ENCODE measurements at regions not wholly inside any gene's neighbourhood (a gene's known extent, or its start where the extent isn't known, plus 50 kb on each side); places are given as distances from the start of the nearest gene placed in this dataset.

GRCh38 chr19:30629086-30629485 is 256.9 kb downstream of the ZNF536 start:
- intact Hi-C loops (cut with micrococcal nuclease; ENCODE audit: unreplicated experiment) = no loop called here
- Histone ChIP-seq H3K4me1 (ENCODE audit: insufficient read depth, low read length, poor library complexity, severe bottlenecking) (no peaks in the 10 kb centered on the region), H4K20me1 (ENCODE audit: insufficient read depth, low read length) (no peaks in the 10 kb centered on the region), H3K4me3 (ENCODE audit: low read depth, low read length, poor library complexity, severe bottlenecking) (no peak overlapping the region), H3K9me3 (ENCODE audit: low read length) (no peaks in the 10 kb centered on the region), H3K27ac (ENCODE audit: low read depth, low read length, poor library complexity, severe bottlenecking) (no peak overlapping the region), H2AFZ (ENCODE audit: low read length) (no peak overlapping the region), H3K4me2 (ENCODE audit: low read length) (no peak overlapping the region), H3K79me2 (ENCODE audit: insufficient read depth, low read depth, low read length) (no peaks in the 10 kb centered on the region), H3K36me3 (ENCODE audit: insufficient read depth, low read length) (no peaks in the 10 kb centered on the region), H3K9me2 (ENCODE audit: insufficient read depth, low read length) (no peaks in the 10 kb centered on the region)
- DNase-seq (ENCODE audit: low spot score) = no peak
- TF ChIP-seq CTCF (conservative IDR thresholded peaks at IDR 0.05; ENCODE audit: low read length) (no peak), EZH2phosphoT487 (IDR thresholded peaks at IDR 0.05; ENCODE audit: borderline replicate concordance, low read depth, low read length) (no peak)
- ChIA-PET POLR2A (no interaction called here), CTCF (ENCODE audit: unreplicated experiment) (no interaction called here)
- BruUV-seq (replicated peaks) = no TSS peak

- Histone ChIP-seq H3K9me3 (ENCODE audit: low read length) (0 out of 2 replicates have a peak, but pooled peaks cover 5% of the 10 kb centered on the region), H3K4me1 (ENCODE audit: insufficient read depth, low read length, poor library complexity, severe bottlenecking) (no peaks in the 10 kb centered on the region), H3K27ac (ENCODE audit: low read depth, low read length, poor library complexity, severe bottlenecking) (no peak overlapping the region), H3K4me2 (ENCODE audit: low read length) (no peak overlapping the region), H3K9me2 (ENCODE audit: insufficient read depth, low read length) (no peaks in the 10 kb centered on the region), H3K4me3 (ENCODE audit: low read depth, low read length, poor library complexity, severe bottlenecking) (no peak overlapping the region), H2AFZ (ENCODE audit: low read length) (no peak overlapping the region), H3K79me2 (ENCODE audit: insufficient read depth, low read depth, low read length) (no peaks in the 10 kb centered on the region), H3K36me3 (ENCODE audit: insufficient read depth, low read length) (no peaks in the 10 kb centered on the region), H4K20me1 (ENCODE audit: insufficient read depth, low read length) (no peaks in the 10 kb centered on the region)
- CTCF ChIA-PET (ENCODE audit: unreplicated experiment) = no interaction called here
- POLR2A ChIA-PET = no interaction called here
- no TSS peak for BruUV-seq (replicated peaks)
- TF ChIP-seq CTCF (conservative IDR thresholded peaks at IDR 0.05; ENCODE audit: low read length) = no peak
- no peak for TF ChIP-seq EZH2phosphoT487 (IDR thresholded peaks at IDR 0.05; ENCODE audit: borderline replicate concordance, low read depth, low read length)
- no peak for DNase-seq (ENCODE audit: low spot score)
- intact Hi-C loops (cut with micrococcal nuclease; ENCODE audit: unreplicated experiment) = no loop called here
These were observed 254.4 kb downstream of the ZNF536 start for GRCh38 chr19:30626626-30626966.

GRCh38 chr19:30625947-30626625 is 253.9 kb downstream of the ZNF536 start:
- Histone ChIP-seq H3K79me2 (ENCODE audit: insufficient read depth, low read depth, low read length) (no peaks in the 10 kb centered on the region), H3K9me2 (ENCODE audit: insufficient read depth, low read length) (no peaks in the 10 kb centered on the region), H3K4me1 (ENCODE audit: insufficient read depth, low read length, poor library complexity, severe bottlenecking) (no peaks in the 10 kb centered on the region), H4K20me1 (ENCODE audit: insufficient read depth, low read length) (no peaks in the 10 kb centered on the region), H3K4me3 (ENCODE audit: low read depth, low read length, poor library complexity, severe bottlenecking) (no peak overlapping the region), H3K9me3 (ENCODE audit: low read length) (0 out of 2 replicates have a peak, but pooled peaks cover 5% of the 10 kb centered on the region), H3K36me3 (ENCODE audit: insufficient read depth, low read length) (no peaks in the 10 kb centered on the region), H2AFZ (ENCODE audit: low read length) (no peak overlapping the region), H3K27ac (ENCODE audit: low read depth, low read length, poor library complexity, severe bottlenecking) (no peak overlapping the region), H3K4me2 (ENCODE audit: low read length) (no peak overlapping the region)
- ChIA-PET CTCF (ENCODE audit: unreplicated experiment) (no interaction called here), POLR2A (interaction anchor here (0.5 kb wide), 1 partner anchor 216 kb away, joined by 4 read pairs; no protein-coding TSS in a partner anchor)
- BruUV-seq (replicated peaks) = no TSS peak
- TF ChIP-seq CTCF (conservative IDR thresholded peaks at IDR 0.05; ENCODE audit: low read length) (no peak), EZH2phosphoT487 (IDR thresholded peaks at IDR 0.05; ENCODE audit: borderline replicate concordance, low read depth, low read length) (no peak)
- no peak for DNase-seq (ENCODE audit: low spot score)
- intact Hi-C loops (cut with micrococcal nuclease; ENCODE audit: unreplicated experiment) = no loop called here
